ENCODE measurements at regions not wholly inside any gene's neighbourhood (a gene's known extent, or its start where the extent isn't known, plus 50 kb on each side); places are given as distances from the start of the nearest gene placed in this dataset.

- TF ChIP-seq EP400 (IDR thresholded peaks at IDR 0.05), result no peak
These were observed 342.2 kb upstream of the AKR1E2 start (continued) for GRCh38 chr10:4483811-4484210.

GRCh38 chr10:4482659-4483058, 343.3 kb upstream of the AKR1E2 start:
- Histone ChIP-seq H4K20me1 (replicated peaks; ENCODE audit: control insufficient read depth, insufficient read depth, low read length) (no peaks in the 10 kb centered on the region), H3K4me3 (no peak overlapping the region), H3K4me2 (ENCODE audit: insufficient read depth, low read length) (no peak overlapping the region), H3K27ac (ENCODE audit: extremely low read depth, low read depth, low read length) (no peak overlapping the region), H3K9me3 (replicated peaks; ENCODE audit: control insufficient read depth, insufficient read depth, low read depth, low read length) (no peaks in the 10 kb centered on the region), H2AFZ (ENCODE audit: low read depth, low read length) (no peak overlapping the region), H3K9me1 (ENCODE audit: control insufficient read depth, insufficient read depth, low read length) (no peaks in the 10 kb centered on the region), H3K79me2 (ENCODE audit: control insufficient read depth, insufficient read depth, low read length) (no peaks in the 10 kb centered on the region), H3K9ac (ENCODE audit: insufficient read depth in 1 of 2, low read depth in 2 of 2, low read length in 2 of 2) (no peak overlapping the region), H3K27me3 (ENCODE audit: control insufficient read depth in 2 of 2, insufficient read depth in 2 of 2, low read length in 2 of 2) (peaks cover 0 to 4% of the 10 kb centered on the region in 2 experiments; a peak in 1 of 5 replicates), H3K36me3 (ENCODE audit: control insufficient read depth, insufficient read depth, low read length) (no peaks in the 10 kb centered on the region), H3K4me1 (replicated peaks in 1 of 2; ENCODE audit: control insufficient read depth in 2 of 2, insufficient read depth in 2 of 2, low read length in 2 of 2) (no peaks in the 10 kb centered on the region)
- DNase-seq (ENCODE audit: extremely low read depth in 1 of 4, low spot score in 3 of 4), result no peak
- ATAC-seq, result no peak
- no TSS peak for BruUV-seq (replicated peaks)
- in situ Hi-C loops (cut with MboI) (no loop called here), intact Hi-C loops (cut with micrococcal nuclease) (no loop called here)
- no peak for FAIRE-seq
- CTCF ChIA-PET (ENCODE audit: low intra/inter-chr PET ratio), result no interaction called here
- POLR2A ChIA-PET, result interaction anchor here (0.9 kb wide), 1 partner anchor 25 kb away, joined by 3 read pairs; no protein-coding TSS in a partner anchor
- no peak for TF ChIP-seq SIN3A (IDR thresholded peaks at IDR 0.05; ENCODE audit: borderline replicate concordance in 2 of 2, control insufficient read depth in 1 of 2, low read depth in 2 of 2, low read length in 2 of 2)
- TF ChIP-seq THRA (IDR thresholded peaks at IDR 0.05), result no peak
- no peak for TF ChIP-seq ETS2 (tag; IDR thresholded peaks at IDR 0.05; ENCODE audit: borderline replicate concordance, poor library complexity, severe bottlenecking)
- TF ChIP-seq TEAD2 (tag; IDR thresholded peaks at IDR 0.05), result no peak
- TF ChIP-seq ATF7 (IDR thresholded peaks at IDR 0.05), result no peak
- TF ChIP-seq SLC30A9 (CRISPR knock-in tag; IDR thresholded peaks at IDR 0.05), result no peak
- no peak for TF ChIP-seq ASH1L (IDR thresholded peaks at IDR 0.05; ENCODE audit: borderline replicate concordance, low read depth, partially characterized antibody)
- TF ChIP-seq E2F1 (CRISPR knock-in tag; IDR thresholded peaks at IDR 0.05), result no peak

Data from K562 (cell line).